Body of pancreas (tissue), 4 donors: ENCODE measurements at regions not wholly inside any gene's neighbourhood (a gene's known extent, or its start where the extent isn't known, plus 50 kb on each side); places are given as distances from the start of the nearest gene placed in this dataset.
"Not testable (repeated sequence)": the region's sequence is repeated elsewhere in the genome, so short reads cannot be mapped to it uniquely, and the experiment has no call there.

Experiments
- CTCF ChIP-seq, 7 experiments: fragments of 450-650 bp in 4 of 7; fragments of 200-600 bp in 3 of 7; sonication (generic) in 3 of 7; IDR thresholded peaks; one replicate each; pipeline ENCODE4 v1.5.1; 2016 to 2019; ENCODE audit warnings: antibody characterized with exemption in 7 of 7
- POLR2A ChIP-seq, 3 donors: fragments of 450-650 bp; IDR thresholded peaks; one replicate each; pipeline ENCODE4 v1.6.1; 2016; ENCODE audit warnings: antibody characterized with exemption in 3 of 3, mild to moderate bottlenecking in 2 of 3

- TF ChIP-seq CTCF, POLR2A (IDR thresholded peaks at IDR 0.05): not testable (repeated sequence)
Observed at GRCh38 chr9:41251973-41252372, 62.9 kb upstream of the ZNG1F start.
